ENCODE measurements at regions not wholly inside any gene's neighbourhood (a gene's known extent, or its start where the extent isn't known, plus 50 kb on each side); places are given as distances from the start of the nearest gene placed in this dataset.

GRCh38 chr6:93621442-93621841, 202.1 kb upstream of the EPHA7 start:
- no peak for TF ChIP-seq CTCF (IDR thresholded peaks at IDR 0.05)
- TF ChIP-seq REST (IDR thresholded peaks at IDR 0.05; ENCODE audit: insufficient read depth in 1 of 2, low read depth in 2 of 2, low read length in 1 of 2): no peak
- TF ChIP-seq POLR2AphosphoS5 (IDR thresholded peaks at IDR 0.05; ENCODE audit: low read depth, low read length): no peak
